T follicular helper cell (primary cell): ENCODE measurements at regions not wholly inside any gene's neighbourhood (a gene's known extent, or its start where the extent isn't known, plus 50 kb on each side); places are given as distances from the start of the nearest gene placed in this dataset.

Experiments used
- DNase-seq: peaks from one replicate; pipeline ENCODE4 v3.0.0-alpha.2; 2020; ENCODE audit warnings: low read depth

- no peak for DNase-seq
Observed at GRCh38 chrX:15191830-15192229, 78.1 kb downstream of the ASB9 start.

- DNase-seq: no peak
Observed at GRCh38 chrX:15188039-15188438, 81.8 kb downstream of the ASB9 start.

GRCh38 chrX:15177316-15177715, 92.6 kb downstream of the ASB9 start:
- no peak for DNase-seq

- no peak for DNase-seq
Observed at GRCh38 chrX:15173411-15173810, 96.5 kb downstream of the ASB9 start.

GRCh38 chrX:15170927-15171326, 99.0 kb downstream of the ASB9 start:
- DNase-seq: no peak

- no peak for DNase-seq
Observed at GRCh38 chrX:15167826-15168225, 102.1 kb downstream of the ASB9 start.

- DNase-seq: no peak
Observed at GRCh38 chrX:15165832-15166231, 104.1 kb downstream of the ASB9 start.

GRCh38 chrX:15163131-15163530, 106.8 kb downstream of the ASB9 start:
- no peak for DNase-seq

GRCh38 chrX:15160558-15161095, 109.3 kb downstream of the ASB9 start:
- DNase-seq: no peak

GRCh38 chrX:15158736-15159406, 111.0 kb downstream of the ASB9 start:
- no peak for DNase-seq

GRCh38 chrX:15158350-15158735, 111.5 kb downstream of the ASB9 start:
- no peak for DNase-seq

GRCh38 chrX:15157624-15158023, 112.3 kb downstream of the ASB9 start:
- no peak for DNase-seq

GRCh38 chrX:15151267-15152186, 118.4 kb downstream of the ASB9 start:
- DNase-seq: peak; percentile 3

GRCh38 chrX:15150586-15150985, 119.3 kb downstream of the ASB9 start:
- no peak for DNase-seq

GRCh38 chrX:15146515-15146914, 123.4 kb downstream of the ASB9 start:
- DNase-seq: no peak

- no peak for DNase-seq
Observed at GRCh38 chrX:15143825-15144121, 126.1 kb downstream of the ASB9 start.

- peak; percentile 27 for DNase-seq
Observed at GRCh38 chrX:15143050-15143824, 126.6 kb downstream of the ASB9 start.

GRCh38 chrX:15142084-15142715, 127.7 kb downstream of the ASB9 start:
- no peak for DNase-seq

- DNase-seq: no peak
Observed at GRCh38 chrX:15136795-15137194, 133.1 kb downstream of the ASB9 start.

- no peak for DNase-seq
Observed at GRCh38 chrX:15129412-15129811, 140.5 kb downstream of the ASB9 start.

- DNase-seq: no peak
Observed at GRCh38 chrX:15128861-15129260, 141.0 kb downstream of the ASB9 start.

- DNase-seq: no peak
Observed at GRCh38 chrX:15127010-15127409, 142.9 kb downstream of the ASB9 start.
